ENCODE measurements at regions not wholly inside any gene's neighbourhood (a gene's known extent, or its start where the extent isn't known, plus 50 kb on each side); places are given as distances from the start of the nearest gene placed in this dataset.
"Not testable (repeated sequence)": the region's sequence is repeated elsewhere in the genome, so short reads cannot be mapped to it uniquely, and the experiment has no call there.

DNA sequence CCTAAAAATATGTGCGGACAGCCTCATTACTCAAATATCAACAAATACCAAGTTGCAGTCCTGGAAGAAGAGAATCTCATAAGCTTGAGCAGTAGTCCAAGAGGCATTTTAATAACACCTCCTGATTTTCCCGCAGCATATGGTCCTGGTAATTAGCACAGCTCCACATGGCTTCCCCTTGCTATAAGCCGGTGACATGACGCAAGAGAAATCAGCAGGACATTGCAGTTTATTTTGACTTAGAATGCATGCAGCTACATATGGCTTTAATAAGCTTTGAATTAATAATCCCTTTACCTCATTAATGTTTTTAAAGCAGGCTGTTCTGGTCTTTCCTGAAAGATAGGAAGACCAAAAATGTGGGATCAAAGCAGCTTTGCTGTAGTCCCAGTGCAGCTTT, 137.6 kb downstream of the RAMP3 start:
- H3K27ac Mint-ChIP-seq (ENCODE audit: unreplicated experiment), result no peak overlapping the region
- H3K36me3 Mint-ChIP-seq (ENCODE audit: low read depth), result no peaks in the 10 kb centered on the region
- peaks cover 8% of the 10 kb centered on the region for H3K4me1 Mint-ChIP-seq (ENCODE audit: low read depth)
- no peak for DNase-seq (ENCODE audit: low spot score)
- H3K9me3 Mint-ChIP-seq (ENCODE audit: low read depth), result peaks cover 3% of the 10 kb centered on the region
- H3K4me3 Mint-ChIP-seq (ENCODE audit: unreplicated experiment), result no peak overlapping the region
- TF ChIP-seq CTCF (IDR thresholded peaks at IDR 0.05), result no peak
- H3K27me3 Mint-ChIP-seq (ENCODE audit: low read depth), result peaks cover 19% of the 10 kb centered on the region

DNA sequence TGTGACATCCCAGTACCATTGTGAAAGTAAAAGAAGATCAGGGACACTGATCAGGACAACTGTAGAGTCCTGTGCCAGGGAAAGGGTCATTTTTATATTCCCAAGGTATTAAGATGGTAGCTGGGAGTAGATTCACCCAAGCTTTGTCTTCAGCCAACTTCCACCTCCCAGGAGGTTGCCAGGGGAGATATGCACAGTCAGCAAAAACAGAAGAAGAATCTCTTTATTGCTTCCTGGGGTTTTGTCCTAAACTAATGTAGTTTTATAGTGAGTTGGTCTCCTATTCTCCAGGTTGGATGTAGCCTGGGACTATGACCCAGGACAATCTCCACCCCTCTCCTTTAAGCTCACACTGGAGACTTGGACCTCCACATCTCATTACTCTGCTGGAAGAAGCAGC, 139.2 kb downstream of the RAMP3 start:
- peaks cover 14% of the 10 kb centered on the region for H3K9me3 Mint-ChIP-seq (ENCODE audit: low read depth)
- H3K36me3 Mint-ChIP-seq (ENCODE audit: low read depth), result no peaks in the 10 kb centered on the region
- no peak overlapping the region for H3K4me3 Mint-ChIP-seq (ENCODE audit: unreplicated experiment)
- DNase-seq (ENCODE audit: low spot score), result no peak
- H3K27ac Mint-ChIP-seq (ENCODE audit: unreplicated experiment), result no peak overlapping the region
- peaks cover 8% of the 10 kb centered on the region for H3K4me1 Mint-ChIP-seq (ENCODE audit: low read depth)
- TF ChIP-seq CTCF (IDR thresholded peaks at IDR 0.05), result no peak
- peaks cover 29% of the 10 kb centered on the region for H3K27me3 Mint-ChIP-seq (ENCODE audit: low read depth)

DNA sequence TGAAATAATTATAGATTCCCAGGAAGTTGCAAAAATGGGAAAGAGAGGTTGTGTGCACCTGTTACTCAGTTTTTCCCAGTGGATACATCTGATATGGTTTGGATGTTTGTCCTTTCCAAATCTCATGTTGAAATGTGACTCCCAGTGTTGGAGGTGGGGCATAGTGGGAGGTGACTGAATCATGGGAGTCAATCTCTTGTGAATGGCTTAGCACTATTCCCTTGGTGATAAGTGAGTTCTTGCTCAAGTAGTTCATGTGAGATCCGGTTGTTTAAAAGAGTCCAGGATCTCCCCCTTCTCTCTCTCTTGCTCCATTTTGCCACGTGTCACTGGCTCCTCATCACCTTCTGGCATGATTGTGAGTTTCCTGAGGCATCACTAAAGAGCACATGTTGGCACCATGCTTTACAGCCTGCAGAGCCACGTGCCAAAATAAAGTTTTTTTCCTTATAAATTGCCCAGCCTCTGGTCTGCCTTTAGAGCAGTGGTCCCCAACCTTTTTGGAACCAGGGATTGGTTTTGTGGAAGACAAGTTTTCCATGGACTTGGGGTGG, 149.2 kb downstream of the RAMP3 start:
- H3K27me3 Mint-ChIP-seq (ENCODE audit: low read depth), result peaks cover 11% of the 10 kb centered on the region
- H3K4me1 Mint-ChIP-seq (ENCODE audit: low read depth), result no peaks in the 10 kb centered on the region
- no peak for TF ChIP-seq CTCF (IDR thresholded peaks at IDR 0.05)
- no peak for DNase-seq (ENCODE audit: low spot score)
- H3K9me3 Mint-ChIP-seq (ENCODE audit: low read depth), result peaks cover 18% of the 10 kb centered on the region
- no peak overlapping the region for H3K4me3 Mint-ChIP-seq (ENCODE audit: unreplicated experiment)
- H3K36me3 Mint-ChIP-seq (ENCODE audit: low read depth), result no peaks in the 10 kb centered on the region
- H3K27ac Mint-ChIP-seq (ENCODE audit: unreplicated experiment), result no peak overlapping the region

- Mint-ChIP-seq H3K9me3 (ENCODE audit: low read depth) (peaks cover 31% of the 10 kb centered on the region), H3K36me3 (ENCODE audit: low read depth) (peaks cover 1% of the 10 kb centered on the region)
- no peak for TF ChIP-seq CTCF (IDR thresholded peaks at IDR 0.05)
Measured at GRCh38 chr7:45311597-45311996, 154.0 kb downstream of the RAMP3 start.

DNA sequence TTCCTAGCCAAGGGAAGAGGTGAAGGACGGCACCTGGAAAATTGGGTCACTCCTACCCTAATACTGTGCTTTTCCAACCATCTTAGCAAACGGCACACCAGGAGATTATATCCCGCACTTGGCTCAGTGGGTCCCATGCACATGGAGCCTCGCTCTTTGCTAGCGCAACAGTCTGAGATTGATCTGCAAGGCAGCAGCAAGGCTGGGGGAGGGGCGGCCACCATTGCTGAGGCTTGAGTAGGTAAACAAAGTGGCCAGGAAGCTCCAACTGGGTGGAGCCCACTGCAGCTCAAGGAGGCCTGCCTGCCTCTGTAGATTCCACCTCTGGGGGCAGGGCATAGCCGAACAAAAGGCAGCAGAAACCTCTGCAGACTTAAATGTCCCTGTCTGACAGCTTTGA, 157.9 kb downstream of the RAMP3 start:
- H3K27ac Mint-ChIP-seq (ENCODE audit: unreplicated experiment); DNase-seq (ENCODE audit: low spot score); H3K4me3 Mint-ChIP-seq (ENCODE audit: unreplicated experiment); H3K4me1 Mint-ChIP-seq (ENCODE audit: low read depth); H3K27me3 Mint-ChIP-seq (ENCODE audit: low read depth); H3K36me3 Mint-ChIP-seq (ENCODE audit: low read depth): not testable (repeated sequence)
- H3K9me3 Mint-ChIP-seq (ENCODE audit: low read depth), result peaks cover 28% of the 10 kb centered on the region

More at GRCh38 chr7:45311597-45311996, 154.0 kb downstream of the RAMP3 start:
- no peak for DNase-seq (ENCODE audit: low spot score)
- peaks cover 5% of the 10 kb centered on the region for H3K27me3 Mint-ChIP-seq (ENCODE audit: low read depth)
- no peak overlapping the region for H3K4me3 Mint-ChIP-seq (ENCODE audit: unreplicated experiment)
- H3K4me1 Mint-ChIP-seq (ENCODE audit: low read depth), result no peaks in the 10 kb centered on the region
- H3K27ac Mint-ChIP-seq (ENCODE audit: unreplicated experiment), result no peak overlapping the region

GRCh38 chr7:45324683-45325237, 167.2 kb downstream of the RAMP3 start:
- Mint-ChIP-seq H3K4me3 (ENCODE audit: unreplicated experiment) (no peak overlapping the region), H3K9me3 (ENCODE audit: low read depth) (peaks cover 1% of the 10 kb centered on the region), H3K4me1 (ENCODE audit: low read depth) (no peaks in the 10 kb centered on the region), H3K27ac (ENCODE audit: unreplicated experiment) (no peak overlapping the region), H3K27me3 (ENCODE audit: low read depth) (peaks cover 3% of the 10 kb centered on the region), H3K36me3 (ENCODE audit: low read depth) (no peaks in the 10 kb centered on the region)
- no peak for TF ChIP-seq CTCF (IDR thresholded peaks at IDR 0.05)
- no peak for DNase-seq (ENCODE audit: low spot score)

Data from chondrocyte (in vitro differentiated cells).